ENCODE measurements at regions not wholly inside any gene's neighbourhood (a gene's known extent, or its start where the extent isn't known, plus 50 kb on each side); places are given as distances from the start of the nearest gene placed in this dataset.

DNA sequence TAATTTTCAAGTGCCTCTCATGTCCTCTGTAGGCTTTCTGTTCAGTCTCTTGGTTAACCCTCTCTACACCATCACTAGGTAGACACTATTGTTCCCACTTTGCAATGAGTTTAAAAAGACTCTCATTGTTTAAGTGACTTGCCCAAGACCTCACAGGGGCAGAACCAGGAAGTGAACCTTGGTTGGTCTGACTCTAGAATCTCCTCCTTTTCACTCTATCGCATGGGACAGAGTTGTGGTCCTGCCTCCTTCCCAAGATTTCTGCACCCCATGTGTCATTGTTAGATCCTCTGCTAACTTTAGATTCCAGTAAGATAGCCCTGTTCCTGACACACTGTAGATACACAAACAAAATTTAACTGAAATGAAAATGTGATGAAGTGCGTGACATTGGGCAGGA is 481.7 kb upstream of the USP24 start:
- TF ChIP-seq, protein P1, sequence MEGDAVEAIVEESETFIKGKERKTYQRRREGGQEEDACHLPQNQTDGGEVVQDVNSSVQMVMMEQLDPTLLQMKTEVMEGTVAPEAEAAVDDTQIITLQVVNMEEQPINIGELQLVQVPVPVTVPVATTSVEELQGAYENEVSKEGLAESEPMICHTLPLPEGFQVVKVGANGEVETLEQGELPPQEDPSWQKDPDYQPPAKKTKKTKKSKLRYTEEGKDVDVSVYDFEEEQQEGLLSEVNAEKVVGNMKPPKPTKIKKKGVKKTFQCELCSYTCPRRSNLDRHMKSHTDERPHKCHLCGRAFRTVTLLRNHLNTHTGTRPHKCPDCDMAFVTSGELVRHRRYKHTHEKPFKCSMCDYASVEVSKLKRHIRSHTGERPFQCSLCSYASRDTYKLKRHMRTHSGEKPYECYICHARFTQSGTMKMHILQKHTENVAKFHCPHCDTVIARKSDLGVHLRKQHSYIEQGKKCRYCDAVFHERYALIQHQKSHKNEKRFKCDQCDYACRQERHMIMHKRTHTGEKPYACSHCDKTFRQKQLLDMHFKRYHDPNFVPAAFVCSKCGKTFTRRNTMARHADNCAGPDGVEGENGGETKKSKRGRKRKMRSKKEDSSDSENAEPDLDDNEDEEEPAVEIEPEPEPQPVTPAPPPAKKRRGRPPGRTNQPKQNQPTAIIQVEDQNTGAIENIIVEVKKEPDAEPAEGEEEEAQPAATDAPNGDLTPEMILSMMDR (IDR thresholded peaks at IDR 0.05) = no peak
- no peak for TF ChIP-seq POLR2A (IDR thresholded peaks at IDR 0.05)
